Chondrocyte (in vitro differentiated cells): ENCODE measurements at regions not wholly inside any gene's neighbourhood (a gene's known extent, or its start where the extent isn't known, plus 50 kb on each side); places are given as distances from the start of the nearest gene placed in this dataset.
"Not testable (repeated sequence)": the region's sequence is repeated elsewhere in the genome, so short reads cannot be mapped to it uniquely, and the experiment has no call there.

Experiments used
- DNase-seq: peaks from one replicate; pipeline ENCODE4 v3.0.0; 2021; ENCODE audit warnings: mixed read lengths, low spot score
- H3K27ac Mint-ChIP-seq: one replicate; pipeline ENCODE4 v1.8.0; 2021; ENCODE audit warnings: mild to moderate bottlenecking, moderate library complexity, mixed read lengths; ENCODE audit not compliant: unreplicated experiment
- H3K27me3 Mint-ChIP-seq: 2 replicates; pipeline ENCODE4 v1.8.0; 2021; ENCODE audit warnings: low read depth, mixed read lengths
- H3K36me3 Mint-ChIP-seq: 2 replicates; pipeline ENCODE4 v1.8.0; 2021; ENCODE audit warnings: low read depth, mixed read lengths
- H3K4me1 Mint-ChIP-seq: 2 replicates; pipeline ENCODE4 v1.8.0; 2021; ENCODE audit warnings: low read depth, mild to moderate bottlenecking, mixed read lengths
- H3K4me3 Mint-ChIP-seq: one replicate; pipeline ENCODE4 v1.8.0; 2021; ENCODE audit warnings: mild to moderate bottlenecking, moderate library complexity, mixed read lengths; ENCODE audit not compliant: unreplicated experiment
- H3K9me3 Mint-ChIP-seq: 2 replicates; pipeline ENCODE4 v1.8.0; 2021; ENCODE audit warnings: low read depth, mixed read lengths
- CTCF ChIP-seq: fragments of 200-600 bp; sonication (generic); IDR thresholded peaks from 2 replicates; pipeline ENCODE4 v1.5.0; 2021; ENCODE audit warnings: antibody characterized with exemption, mild to moderate bottlenecking, moderate library complexity

GRCh38 chr3:153221748-153222162 is 59.7 kb downstream of the RAP2B start:
- DNase-seq: no peak
- no peaks in the 10 kb centered on the region for H3K27me3 Mint-ChIP-seq
- H3K36me3 Mint-ChIP-seq: no peaks in the 10 kb centered on the region
- peak overlapping the region; percentile 95 for H3K27ac Mint-ChIP-seq
- TF ChIP-seq CTCF: no peak
- H3K4me1 Mint-ChIP-seq: peaks cover 22% of the 10 kb centered on the region
- peak overlapping the region; percentile 58 for H3K4me3 Mint-ChIP-seq
- no peaks in the 10 kb centered on the region for H3K9me3 Mint-ChIP-seq

- H3K9me3 Mint-ChIP-seq, H3K27me3 Mint-ChIP-seq, H3K36me3 Mint-ChIP-seq: not testable (repeated sequence)
Measured at GRCh38 chr3:153226877-153227276, 64.9 kb downstream of the RAP2B start.

GRCh38 chr3:153230427-153230826 is 68.4 kb downstream of the RAP2B start:
- H3K27ac Mint-ChIP-seq, H3K36me3 Mint-ChIP-seq, H3K9me3 Mint-ChIP-seq, DNase-seq, H3K27me3 Mint-ChIP-seq, H3K4me3 Mint-ChIP-seq: not testable (repeated sequence)
- H3K4me1 Mint-ChIP-seq: peaks cover 24% of the 10 kb centered on the region

More at GRCh38 chr3:153226877-153227276, 64.9 kb downstream of the RAP2B start:
- DNase-seq, H3K27ac Mint-ChIP-seq, H3K4me1 Mint-ChIP-seq, H3K4me3 Mint-ChIP-seq: not testable (repeated sequence)

GRCh38 chr3:153231245-153231644 is 69.2 kb downstream of the RAP2B start:
- H3K4me3 Mint-ChIP-seq, H3K27me3 Mint-ChIP-seq, DNase-seq, H3K36me3 Mint-ChIP-seq, H3K27ac Mint-ChIP-seq, H3K9me3 Mint-ChIP-seq: not testable (repeated sequence)
- peaks cover 24% of the 10 kb centered on the region for H3K4me1 Mint-ChIP-seq

GRCh38 chr3:153232050-153232752 is 70.2 kb downstream of the RAP2B start:
- H3K4me3 Mint-ChIP-seq, H3K27me3 Mint-ChIP-seq, H3K36me3 Mint-ChIP-seq, DNase-seq, H3K9me3 Mint-ChIP-seq: not testable (repeated sequence)
- H3K27ac Mint-ChIP-seq: peak overlapping the region; percentile 60
- H3K4me1 Mint-ChIP-seq: peaks cover 24% of the 10 kb centered on the region

- no peak overlapping the region for H3K4me3 Mint-ChIP-seq
- no peaks in the 10 kb centered on the region for H3K36me3 Mint-ChIP-seq
- no peaks in the 10 kb centered on the region for H3K27me3 Mint-ChIP-seq
- peak overlapping the region; percentile 60 for H3K27ac Mint-ChIP-seq
- H3K4me1 Mint-ChIP-seq: peaks cover 24% of the 10 kb centered on the region
- no peak for DNase-seq
- no peaks in the 10 kb centered on the region for H3K9me3 Mint-ChIP-seq
- TF ChIP-seq CTCF: no peak
Measured at GRCh38 chr3:153232851-153233271, 70.8 kb downstream of the RAP2B start.

- peak overlapping the region; percentile 46 for H3K27ac Mint-ChIP-seq
- H3K4me1 Mint-ChIP-seq: peaks cover 24% of the 10 kb centered on the region
- no peaks in the 10 kb centered on the region for H3K36me3 Mint-ChIP-seq
- no peak overlapping the region for H3K4me3 Mint-ChIP-seq
- no peaks in the 10 kb centered on the region for H3K9me3 Mint-ChIP-seq
- DNase-seq: no peak
- no peak for TF ChIP-seq CTCF
- H3K27me3 Mint-ChIP-seq: no peaks in the 10 kb centered on the region
Measured at GRCh38 chr3:153233986-153234385, 72.0 kb downstream of the RAP2B start.
